CD4-positive, alpha-beta memory T cell (primary cell): ENCODE measurements at regions not wholly inside any gene's neighbourhood (a gene's known extent, or its start where the extent isn't known, plus 50 kb on each side); places are given as distances from the start of the nearest gene placed in this dataset.
"Not testable (repeated sequence)": the region's sequence is repeated elsewhere in the genome, so short reads cannot be mapped to it uniquely, and the experiment has no call there.

ENCODE experiments used
- CTCF ChIA-PET: fragments of 350-600 bp; sonication (Branson Sonifier 250); formaldehyde crosslinking; loops from one replicate; lab custom pipeline; 2021; ENCODE audit warnings: inconsistent platforms; ENCODE audit not compliant: partially characterized antibody; lab: Charles Lee
- POLR2A ChIA-PET: fragments of 350-600 bp; sonication (Branson Sonifier 250); formaldehyde crosslinking; loops from one replicate; lab custom pipeline; 2021; ENCODE audit not compliant: partially characterized antibody; lab: Charles Lee
- DNase-seq, 5 donors: peaks; one replicate each; pipeline versions ENCODE4 v3.0.0 to v3.0.0-alpha.2; 2020 to 2022; ENCODE audit warnings: mixed read lengths in 1 of 5
- H3K27ac ChIP-seq: one replicate; pipeline ENCODE4 v1.7.0; 2013; ENCODE audit warnings: low read depth, low read length
- H3K27me3 ChIP-seq: 2 replicates; pipeline ENCODE4 v1.7.0; 2013; ENCODE audit warnings: mild to moderate bottlenecking, low read length, moderate library complexity; ENCODE audit not compliant: insufficient read depth
- H3K36me3 ChIP-seq: 2 replicates; pipeline ENCODE4 v1.7.0; 2013; ENCODE audit warnings: mild to moderate bottlenecking, low read length, moderate library complexity; ENCODE audit not compliant: insufficient read depth
- H3K4me1 ChIP-seq: 2 replicates; pipeline ENCODE4 v1.7.0; 2013; ENCODE audit warnings: mild to moderate bottlenecking, low read length, moderate library complexity; ENCODE audit not compliant: insufficient read depth
- H3K4me3 ChIP-seq, 2 donors: one replicate each; pipeline ENCODE4 v1.7.0; 2013; ENCODE audit warnings: low read length in 2 of 2, mild to moderate bottlenecking in 1 of 2
- H3K9me3 ChIP-seq, 2 donors: one replicate each; pipeline ENCODE4 v1.7.0; 2013; ENCODE audit warnings: low read length in 2 of 2, control low read depth in 1 of 2; ENCODE audit not compliant: control insufficient read depth in 1 of 2
- H3K27ac Mint-ChIP-seq, 7 donors: one replicate each; pipeline ENCODE4 v1.8.0; 2020 to 2021; ENCODE audit warnings: mixed read lengths in 7 of 7, mild to moderate bottlenecking in 6 of 7, inconsistent platforms in 3 of 7, moderate library complexity in 3 of 7
- H3K27me3 Mint-ChIP-seq, 2 donors: one replicate each; pipeline ENCODE4 v1.8.0; 2020 to 2021; ENCODE audit warnings: mixed read lengths in 2 of 2
- H3K36me3 Mint-ChIP-seq, 2 donors: one replicate each; pipeline ENCODE4 v1.8.0; 2020 to 2021; ENCODE audit warnings: mixed read lengths in 2 of 2, inconsistent platforms in 1 of 2, mild to moderate bottlenecking in 1 of 2
- H3K4me1 Mint-ChIP-seq, 4 donors: one replicate each; pipeline ENCODE4 v1.8.0; 2020 to 2021; ENCODE audit warnings: mixed read lengths in 4 of 4, mild to moderate bottlenecking in 1 of 4
- H3K4me3 Mint-ChIP-seq, 8 donors: one replicate each; pipeline ENCODE4 v1.8.0; 2020 to 2021; ENCODE audit warnings: mixed read lengths in 8 of 8, mild to moderate bottlenecking in 7 of 8, moderate library complexity in 6 of 8, inconsistent platforms in 3 of 8
- H3K9me3 Mint-ChIP-seq, 8 donors: one replicate each; pipeline ENCODE4 v1.8.0; 2020 to 2021; ENCODE audit warnings: mixed read lengths in 8 of 8, mild to moderate bottlenecking in 5 of 8, inconsistent platforms in 3 of 8, moderate library complexity in 1 of 8
- intact Hi-C: fragments of 100-400 bp; cut with micrococcal nuclease; formaldehyde crosslinking; loops from one replicate; pipeline ENCODE4 v1.15.1; 2023

DNA sequence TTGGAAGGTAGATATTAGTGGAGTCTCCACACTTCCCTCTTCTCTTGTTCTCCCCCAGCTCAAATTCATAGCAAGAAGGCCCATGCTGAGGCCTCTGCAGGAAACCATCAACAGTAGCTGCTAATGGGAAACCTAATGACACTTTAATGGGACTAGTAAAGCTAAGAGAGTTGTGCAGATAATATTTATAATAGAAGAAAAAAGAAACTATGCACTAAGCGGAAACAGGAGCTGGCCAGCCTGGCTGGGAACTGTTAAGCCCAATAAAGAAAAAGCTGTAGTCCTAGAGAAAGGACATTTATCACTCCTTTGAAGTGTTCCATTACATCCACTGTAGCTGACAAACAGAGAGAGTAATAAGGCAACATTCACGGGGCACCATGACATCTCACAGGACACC lies 229.6 kb downstream of the IGSF11 start:
- ChIA-PET POLR2A (no interaction called here), CTCF (interaction anchor here (1.2 to 1.7 kb wide), 2 partner anchors 12 to 14 kb away, joined by 3 to 4 read pairs; no protein-coding TSS in a partner anchor)
- H3K27ac Mint-ChIP-seq = no peak overlapping the region
- H3K4me1 ChIP-seq = no peaks in the 10 kb centered on the region
- H3K9me3 Mint-ChIP-seq = peaks cover 0 to 2% (median 0%) of the 10 kb centered on the region in 8 donors
- intact Hi-C loops = no loop called here
- H3K9me3 ChIP-seq = no peaks in the 10 kb centered on the region
- H3K27me3 ChIP-seq = no peaks in the 10 kb centered on the region
- no peaks in the 10 kb centered on the region for H3K36me3 ChIP-seq
- no peaks in the 10 kb centered on the region for H3K36me3 Mint-ChIP-seq
- peaks cover 3 to 7% of the 10 kb centered on the region in 2 donors for H3K27me3 Mint-ChIP-seq
- no peak overlapping the region for H3K4me3 Mint-ChIP-seq
- no peak for DNase-seq
- H3K27ac ChIP-seq = no peak overlapping the region
- no peak overlapping the region for H3K4me3 ChIP-seq
- peaks cover 0 to 2% (median 0%) of the 10 kb centered on the region in 4 donors for H3K4me1 Mint-ChIP-seq

DNA sequence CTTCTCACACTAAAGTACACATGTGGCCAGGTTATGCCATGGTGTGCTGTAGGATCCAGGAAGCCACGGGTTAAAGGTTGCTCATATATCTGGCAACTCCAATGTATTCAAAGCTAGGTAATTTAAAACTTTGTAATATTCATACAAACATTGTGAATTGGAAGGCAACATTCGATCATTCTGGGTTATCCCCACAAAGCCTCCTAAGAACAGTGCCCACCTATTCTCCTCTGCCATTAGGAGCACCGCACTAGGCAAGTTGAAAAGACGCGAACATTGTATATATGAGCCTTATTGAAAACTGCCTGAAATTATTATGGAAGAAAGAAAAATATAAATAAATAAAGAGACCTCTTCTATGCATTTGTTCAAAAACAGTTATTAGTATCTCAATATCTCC lies 228.2 kb downstream of the IGSF11 start:
- H3K27me3 ChIP-seq = no peaks in the 10 kb centered on the region
- Mint-ChIP-seq H3K27ac (no peak overlapping the region), H3K4me1 (peaks cover 0 to 2% (median 0%) of the 10 kb centered on the region in 4 donors), H3K9me3 (peaks cover 0 to 2% (median 0%) of the 10 kb centered on the region in 8 donors), H3K36me3 (no peaks in the 10 kb centered on the region), H3K27me3 (peaks cover 3 to 5% of the 10 kb centered on the region in 2 donors), H3K4me3 (no peak overlapping the region)
- H3K4me3 ChIP-seq = no peak overlapping the region
- H3K27ac ChIP-seq = no peak overlapping the region
- H3K4me1 ChIP-seq = no peaks in the 10 kb centered on the region
- ChIA-PET CTCF (interaction anchor here (0.6 to 1.5 kb wide), 2 partner anchors 9 to 76 kb away, joined by 4 read pairs; no protein-coding TSS in a partner anchor), POLR2A (no interaction called here)
- no peaks in the 10 kb centered on the region for H3K9me3 ChIP-seq
- no peak for DNase-seq
- intact Hi-C loops = no loop called here
- no peaks in the 10 kb centered on the region for H3K36me3 ChIP-seq

DNA sequence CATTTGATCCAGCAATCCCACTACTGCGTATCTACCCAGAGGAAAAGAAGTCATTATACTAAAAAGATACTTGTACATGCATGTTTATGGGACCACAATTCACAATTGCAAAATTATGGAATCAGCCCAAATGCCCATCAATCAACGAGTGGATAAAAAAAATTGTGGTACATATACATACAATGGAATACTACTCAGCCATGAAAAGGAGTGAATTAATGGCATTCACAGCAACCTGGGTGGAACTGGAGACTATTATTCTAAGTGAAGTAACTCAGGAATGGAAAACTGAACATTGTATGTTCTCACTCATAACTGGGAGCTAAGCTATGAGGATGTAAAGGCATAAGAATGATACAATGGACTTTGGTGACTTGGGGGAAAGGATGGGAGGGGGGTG lies 227.3 kb downstream of the IGSF11 start:
- H3K36me3 ChIP-seq, H3K9me3 ChIP-seq, H3K4me3 Mint-ChIP-seq, intact Hi-C loops, H3K4me1 ChIP-seq, H3K4me1 Mint-ChIP-seq, H3K27me3 Mint-ChIP-seq, H3K4me3 ChIP-seq, H3K36me3 Mint-ChIP-seq, POLR2A ChIA-PET, H3K27ac Mint-ChIP-seq, H3K9me3 Mint-ChIP-seq, H3K27me3 ChIP-seq, H3K27ac ChIP-seq, DNase-seq: not testable (repeated sequence)
- CTCF ChIA-PET = interaction anchor here (0.6 to 1.3 kb wide), 2 partner anchors 9 to 75 kb away, joined by 3 to 4 read pairs; no protein-coding TSS in a partner anchor

DNA sequence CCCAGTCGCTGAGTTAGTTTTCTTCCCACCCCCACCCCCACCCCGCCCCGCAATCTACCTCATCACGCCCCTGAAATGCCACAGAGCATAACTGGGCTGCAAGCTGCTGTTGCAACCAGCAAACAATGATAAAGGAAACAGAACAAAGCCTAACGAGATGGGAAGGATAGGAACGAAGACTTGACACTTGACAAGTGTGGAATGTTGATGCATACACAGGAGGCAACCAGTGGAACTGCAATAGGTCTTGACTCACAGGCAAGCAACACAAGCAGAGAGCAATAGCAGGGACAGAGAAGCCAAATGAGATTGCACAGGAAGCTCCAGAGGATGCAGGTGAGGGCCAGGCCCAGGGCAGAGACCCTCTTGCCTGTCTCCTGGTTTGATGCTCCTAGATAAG lies 225.9 kb downstream of the IGSF11 start:
- CTCF ChIA-PET = interaction anchor here (1.2 to 1.3 kb wide), 2 partner anchors 8 to 10 kb away, joined by 3 to 5 read pairs; no protein-coding TSS in a partner anchor
- Mint-ChIP-seq H3K27ac (peak overlapping the region in 2 of 7 donors; percentile 15 to 77), H3K36me3 (no peaks in the 10 kb centered on the region), H3K4me1 (peaks cover 0 to 2% (median 0%) of the 10 kb centered on the region in 4 donors), H3K9me3 (peaks cover 0 to 2% (median 0%) of the 10 kb centered on the region in 8 donors), H3K27me3 (peaks cover 5% of the 10 kb centered on the region in 2 donors), H3K4me3 (peak overlapping the region in 1 of 8 donors; percentile 12)
- no peaks in the 10 kb centered on the region for H3K36me3 ChIP-seq
- POLR2A ChIA-PET = no interaction called here
- DNase-seq = no peak
- H3K27me3 ChIP-seq = no peaks in the 10 kb centered on the region
- H3K27ac ChIP-seq = no peak overlapping the region
- no peaks in the 10 kb centered on the region for H3K9me3 ChIP-seq
- H3K4me3 ChIP-seq = no peak overlapping the region
- H3K4me1 ChIP-seq = no peaks in the 10 kb centered on the region
- intact Hi-C loops = no loop called here

DNA sequence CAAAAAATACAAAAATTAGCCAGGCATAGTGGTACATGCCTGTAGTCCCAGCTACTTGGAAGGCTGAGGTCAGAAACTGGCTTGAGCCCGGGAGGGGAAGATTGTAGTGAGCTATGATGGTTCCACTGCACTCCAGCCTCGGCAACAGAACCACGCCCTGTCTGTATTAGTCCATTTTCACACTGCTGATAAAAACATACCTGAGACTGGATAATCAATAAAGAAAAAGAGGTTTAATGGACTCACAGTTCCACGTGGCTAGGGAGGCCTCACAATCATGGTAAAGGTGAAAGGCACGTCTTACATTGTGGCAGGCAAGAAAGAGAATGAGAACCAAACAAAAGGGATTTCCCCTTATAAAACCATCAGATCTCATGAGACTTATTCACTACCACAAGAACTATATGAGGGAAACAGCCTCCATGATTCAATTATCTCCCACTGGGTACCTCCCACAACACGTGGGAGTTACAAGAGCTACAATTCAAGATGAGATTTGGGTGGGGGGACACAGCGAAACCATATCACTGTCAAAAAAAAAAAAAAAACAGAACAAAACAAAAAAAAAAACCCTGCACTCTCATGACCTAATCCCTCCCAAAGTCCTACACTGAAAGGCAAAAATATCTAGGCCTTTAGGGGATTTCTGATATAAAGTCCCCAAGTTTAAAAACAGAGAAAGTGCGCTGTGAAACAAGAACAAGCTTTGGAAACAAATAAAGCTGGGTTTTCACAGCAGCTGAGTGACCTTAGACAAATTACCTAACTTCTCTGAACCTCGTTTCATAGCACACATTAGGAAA lies 224.7 kb downstream of the IGSF11 start:
- CTCF ChIA-PET = interaction anchor here (1.2 kb wide), 1 partner anchor 8 kb away, joined by 5 read pairs; no protein-coding TSS in a partner anchor
- POLR2A ChIA-PET = no interaction called here
- peaks cover 0 to 2% (median 0%) of the 10 kb centered on the region in 8 donors for H3K9me3 Mint-ChIP-seq
- Histone ChIP-seq H3K4me1 (no peaks in the 10 kb centered on the region), H3K9me3 (no peaks in the 10 kb centered on the region), H3K27me3 (no peaks in the 10 kb centered on the region), H3K36me3 (no peaks in the 10 kb centered on the region), H3K27ac (no peak overlapping the region), H3K4me3 (no peak overlapping the region)
- intact Hi-C loops = no loop called here
- peak overlapping the region in 5 of 8 donors; percentile 11 to 60 (median 28) for H3K4me3 Mint-ChIP-seq
- H3K4me1 Mint-ChIP-seq = peaks cover 0 to 2% (median 0%) of the 10 kb centered on the region in 4 donors
- H3K36me3 Mint-ChIP-seq = no peaks in the 10 kb centered on the region
- peak overlapping the region in 1 of 7 donors; percentile 22 for H3K27ac Mint-ChIP-seq
- DNase-seq = no peak
- peaks cover 5% of the 10 kb centered on the region in 2 donors for H3K27me3 Mint-ChIP-seq

DNA sequence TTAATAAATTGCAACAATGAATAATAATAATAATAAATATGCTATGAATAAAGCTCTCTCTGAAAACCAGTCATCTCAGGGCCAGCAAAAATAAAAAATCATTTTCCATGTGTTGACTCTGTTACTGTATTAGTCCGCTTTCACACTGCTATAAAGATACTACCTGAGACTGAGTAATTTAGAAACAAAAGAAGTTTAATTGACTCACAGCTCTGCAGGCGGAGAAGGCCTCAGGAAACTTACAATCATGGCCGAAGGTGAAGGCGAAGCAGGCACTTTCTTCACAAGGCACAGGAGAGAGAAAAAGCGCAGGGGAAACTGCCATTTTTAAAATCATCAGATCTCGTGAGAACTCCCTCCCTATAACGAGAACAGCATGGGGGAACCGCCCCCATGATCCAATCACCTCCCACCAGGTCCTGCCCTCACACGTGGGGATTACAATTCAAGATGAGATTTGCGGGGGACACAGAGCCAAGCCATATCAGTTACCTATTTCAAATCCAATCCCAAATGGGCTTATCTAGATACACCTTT lies 224.1 kb downstream of the IGSF11 start:
- Histone ChIP-seq H3K36me3 (no peaks in the 10 kb centered on the region), H3K4me3 (no peak overlapping the region), H3K9me3 (no peaks in the 10 kb centered on the region), H3K4me1 (no peaks in the 10 kb centered on the region), H3K27ac (no peak overlapping the region), H3K27me3 (no peaks in the 10 kb centered on the region)
- Mint-ChIP-seq H3K4me3 (peak overlapping the region in 7 of 8 donors; percentile 3 to 68 (median 37)), H3K4me1 (peaks cover 0 to 2% (median 0%) of the 10 kb centered on the region in 4 donors), H3K36me3 (no peaks in the 10 kb centered on the region), H3K9me3 (peaks cover 0 to 2% (median 0%) of the 10 kb centered on the region in 8 donors), H3K27ac (peak overlapping the region in 1 of 7 donors; percentile 72), H3K27me3 (peaks cover 5% of the 10 kb centered on the region in 2 donors)
- DNase-seq = peak in 2 of 5 donors; percentile 2 to 8
- ChIA-PET POLR2A (no interaction called here), CTCF (no interaction called here)
- intact Hi-C loops = no loop called here

DNA sequence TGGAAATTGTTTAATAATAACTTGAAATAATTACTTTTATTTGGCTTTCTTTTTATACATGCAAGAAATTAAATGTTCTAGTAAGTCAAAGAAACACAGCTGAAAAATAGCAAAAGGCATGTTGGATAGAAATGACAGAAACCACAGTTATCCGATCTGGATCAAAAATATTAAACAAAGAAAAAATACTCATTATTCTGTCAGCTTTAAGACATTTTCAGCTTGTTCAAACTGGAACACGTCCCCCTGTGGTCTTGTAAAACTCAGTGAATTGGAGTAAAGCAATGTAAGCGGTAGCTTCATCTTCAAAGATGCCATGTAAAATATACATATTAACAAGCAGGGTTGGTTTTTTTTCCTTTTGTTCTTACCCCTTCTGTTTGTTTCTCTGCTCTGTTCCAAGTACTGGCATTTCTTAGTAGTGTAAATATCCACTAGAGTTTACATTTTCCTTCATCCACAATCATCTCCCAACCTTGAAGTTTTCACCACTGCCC lies 223.4 kb downstream of the IGSF11 start:
- Histone ChIP-seq H3K27ac (no peak overlapping the region), H3K27me3 (no peaks in the 10 kb centered on the region), H3K4me3 (no peak overlapping the region), H3K9me3 (no peaks in the 10 kb centered on the region), H3K4me1 (no peaks in the 10 kb centered on the region), H3K36me3 (no peaks in the 10 kb centered on the region)
- Mint-ChIP-seq H3K27ac (no peak overlapping the region), H3K4me3 (no peak overlapping the region), H3K27me3 (peaks cover 5% of the 10 kb centered on the region in 2 donors), H3K4me1 (peaks cover 0 to 2% (median 0%) of the 10 kb centered on the region in 4 donors), H3K9me3 (peaks cover 0 to 2% (median 0%) of the 10 kb centered on the region in 8 donors), H3K36me3 (no peaks in the 10 kb centered on the region)
- no peak for DNase-seq
- POLR2A ChIA-PET = no interaction called here
- CTCF ChIA-PET = no interaction called here
- intact Hi-C loops = no loop called here
